IMR-90 (cell line): ENCODE measurements at regions not wholly inside any gene's neighbourhood (a gene's known extent, or its start where the extent isn't known, plus 50 kb on each side); places are given as distances from the start of the nearest gene placed in this dataset.

Experiments
- ATAC-seq: fragments of 200-7000 bp; cut with Tn5 transposase; 2 replicates; pipeline ENCODE4 v1.9.1; 2020; ENCODE audit warnings: low read depth, mild to moderate bottlenecking, moderate library complexity
- BruUV-seq: library from RNA; stranded (reverse); fragments of 400-500 nt; replicated peaks from 2 replicates; lab custom pipeline; 2021; lab: Mats Ljungman, UMichigan
- CTCF ChIA-PET: fragments of 300-600 bp; formaldehyde crosslinking; extraction: SDS; loops from one replicate; lab custom pipeline; 2021; ENCODE audit warnings: antibody characterized with exemption; lab: Yijun Ruan, JAX
- POLR2A ChIA-PET: fragments of 300-600 bp; sonication (Branson Sonifier 250); formaldehyde crosslinking; loops from one replicate; lab custom pipeline; 2022; ENCODE audit warnings: antibody characterized with exemption; ENCODE audit not compliant: unreplicated experiment; lab: Charles Lee
- DNase-seq: peaks from one replicate; pipeline ENCODE4 v3.0.0; 2013
- H2AFZ ChIP-seq: replicated peaks from 2 replicates; pipeline ENCODE3; 2013; ENCODE audit warnings: low read length, mild to moderate bottlenecking; ENCODE audit not compliant: poor library complexity
- H2AK5ac ChIP-seq: 2 replicates; pipeline ENCODE4 v1.6.1; 2013; ENCODE audit warnings: low read depth, low read length, inconsistent platforms
- H2AK9ac ChIP-seq: replicated peaks from 2 replicates; pipeline ENCODE3; 2013; ENCODE audit warnings: mild to moderate bottlenecking, low read depth, low read length, moderate library complexity; ENCODE audit not compliant: poor library complexity
- H2BK120ac ChIP-seq: 2 replicates; pipeline ENCODE4 v1.6.1; 2013; ENCODE audit warnings: low read depth, low read length, inconsistent platforms
- H2BK15ac ChIP-seq: 3 replicates; pipeline ENCODE4 v1.6.1; 2013; ENCODE audit warnings: low read depth, low read length, inconsistent platforms
- H2BK20ac ChIP-seq: 2 replicates; pipeline ENCODE4 v1.6.1; 2013; ENCODE audit warnings: low read depth, mild to moderate bottlenecking, inconsistent platforms, low read length, moderate library complexity
- H2BK5ac ChIP-seq: 2 replicates; pipeline ENCODE4 v1.6.1; 2013; ENCODE audit warnings: mild to moderate bottlenecking, low read depth, low read length, inconsistent platforms; ENCODE audit not compliant: poor library complexity, severe bottlenecking
- H3K14ac ChIP-seq: replicated peaks from 2 replicates; pipeline ENCODE4 v1.6.1; 2013; ENCODE audit warnings: low read depth, low read length, inconsistent platforms
- H3K18ac ChIP-seq: 2 replicates; pipeline ENCODE4 v1.6.1; 2013; ENCODE audit warnings: low read depth, low read length, control low read depth
- H3K23ac ChIP-seq: 2 replicates; pipeline ENCODE4 v1.6.1; 2013; ENCODE audit warnings: low read depth, low read length, inconsistent platforms
- H3K27ac ChIP-seq: 2 replicates; pipeline ENCODE4 v1.5.1; 2013; ENCODE audit warnings: mild to moderate bottlenecking, control low read depth, low read length; ENCODE audit not compliant: insufficient read depth
- H3K27me3 ChIP-seq: 2 replicates; pipeline ENCODE4 v1.6.1; 2013; ENCODE audit warnings: low read length; ENCODE audit not compliant: control insufficient read depth, insufficient read depth
- H3K36me3 ChIP-seq: 2 replicates; pipeline ENCODE4 v1.6.1; 2013; ENCODE audit warnings: low read length, mixed read lengths; ENCODE audit not compliant: control insufficient read depth, insufficient read depth
- H3K4ac ChIP-seq: 2 replicates; pipeline ENCODE4 v1.6.1; 2013; ENCODE audit warnings: low read depth, low read length, inconsistent platforms
- H3K4me1 ChIP-seq: 2 replicates; pipeline ENCODE4 v1.6.1; 2013; ENCODE audit warnings: low read length, mixed read lengths; ENCODE audit not compliant: control insufficient read depth, insufficient read depth
- H3K4me2 ChIP-seq: 2 replicates; pipeline ENCODE4 v1.6.1; 2013; ENCODE audit warnings: low read depth, mild to moderate bottlenecking, control low read depth, low read length, moderate library complexity
- H3K4me3 ChIP-seq: 2 replicates; pipeline ENCODE4 v1.5.1; 2013; ENCODE audit warnings: low read depth, mild to moderate bottlenecking, control low read depth, low read length, moderate library complexity; ENCODE audit not compliant: insufficient read depth
- H3K56ac ChIP-seq: 2 replicates; pipeline ENCODE4 v1.6.1; 2013; ENCODE audit warnings: low read length, inconsistent platforms; ENCODE audit not compliant: insufficient read depth; ENCODE audit errors: extremely low read depth
- H3K79me1 ChIP-seq, 2 experiments: 2 replicates each; pipeline ENCODE4 v1.6.1; 2013; ENCODE audit warnings: low read length in 2 of 2, inconsistent platforms in 1 of 2, low read depth in 1 of 2
- H3K9ac ChIP-seq: 2 replicates; pipeline ENCODE4 v1.6.1; 2013; ENCODE audit warnings: low read depth, low read length, control low read depth
- H3K9me1 ChIP-seq: 2 replicates; pipeline ENCODE4 v1.6.1; 2013; ENCODE audit warnings: low read length, inconsistent platforms; ENCODE audit not compliant: insufficient read depth
- H3K9me3 ChIP-seq: 2 replicates; pipeline ENCODE4 v1.6.1; 2013; ENCODE audit warnings: low read length; ENCODE audit not compliant: control insufficient read depth, insufficient read depth
- H4K20me1 ChIP-seq: 2 replicates; pipeline ENCODE4 v1.6.1; 2013; ENCODE audit warnings: low read length, inconsistent platforms; ENCODE audit not compliant: insufficient read depth
- H4K5ac ChIP-seq: 2 replicates; pipeline ENCODE4 v1.6.1; 2013; ENCODE audit warnings: mild to moderate bottlenecking, low read depth, low read length, control low read depth
- H4K8ac ChIP-seq, 2 experiments: 2 replicates each; pipeline ENCODE4 v1.6.1; 2013; ENCODE audit warnings: low read depth in 2 of 2, low read length in 2 of 2, control low read depth in 1 of 2, inconsistent platforms in 1 of 2
- H4K91ac ChIP-seq: 2 replicates; pipeline ENCODE4 v1.6.1; 2013; ENCODE audit warnings: low read depth, low read length, inconsistent platforms; ENCODE audit not compliant: insufficient read depth
- BHLHE40 ChIP-seq: fragments of 150-350 bp; IDR thresholded peaks from 2 replicates; pipeline ENCODE4 v1.6.1; 2016; ENCODE audit warnings: mild to moderate bottlenecking, low read depth, low read length
- CEBPB ChIP-seq: IDR thresholded peaks from 2 replicates; pipeline ENCODE4 v1.6.1; 2012; ENCODE audit warnings: low read depth, low read length, improper control_type of control experiment
- CHD1 ChIP-seq: IDR thresholded peaks from 2 replicates; pipeline ENCODE4 v1.6.1; 2012; ENCODE audit warnings: low read depth, low read length, improper control_type of control experiment
- ELK1 ChIP-seq: fragments of 150-350 bp; IDR thresholded peaks from 2 replicates; pipeline ENCODE4 v1.6.1; 2016; ENCODE audit warnings: low read depth, mild to moderate bottlenecking, low read length, moderate library complexity, borderline replicate concordance
- FOS ChIP-seq: fragments of 150-350 bp; IDR thresholded peaks from 2 replicates; pipeline ENCODE4 v1.6.1; 2016; ENCODE audit warnings: low read depth, low read length
- MAFK ChIP-seq: IDR thresholded peaks from 2 replicates; pipeline ENCODE4 v1.6.1; 2012; ENCODE audit warnings: low read depth, low read length, improper control_type of control experiment
- MAZ ChIP-seq: IDR thresholded peaks from 2 replicates; pipeline ENCODE4 v1.6.1; 2012; ENCODE audit warnings: low read depth, mild to moderate bottlenecking, low read length, improper control_type of control experiment, moderate library complexity, borderline replicate concordance
- MXI1 ChIP-seq: IDR thresholded peaks from 2 replicates; pipeline ENCODE4 v1.6.1; 2012; ENCODE audit warnings: low read depth, mild to moderate bottlenecking, low read length, moderate library complexity, borderline replicate concordance
- NFE2L2 ChIP-seq: fragments of 150-350 bp; IDR thresholded peaks from 2 replicates; pipeline ENCODE4 v1.6.1; 2016; ENCODE audit warnings: low read depth, mild to moderate bottlenecking, low read length
- POLR2A ChIP-seq: IDR thresholded peaks from 2 replicates; pipeline ENCODE4 v1.6.1; 2012; ENCODE audit warnings: mild to moderate bottlenecking, low read depth, low read length
- RAD21 ChIP-seq: IDR thresholded peaks from 2 replicates; pipeline ENCODE4 v1.6.1; 2012; ENCODE audit warnings: low read length, improper control_type of control experiment
- RCOR1 ChIP-seq: IDR thresholded peaks from 2 replicates; pipeline ENCODE4 v1.6.1; 2012; ENCODE audit warnings: mild to moderate bottlenecking, low read length, improper control_type of control experiment; ENCODE audit not compliant: insufficient replicate concordance
- RFX5 ChIP-seq: IDR thresholded peaks from 2 replicates; pipeline ENCODE4 v1.8.0; 2012; ENCODE audit warnings: low read depth, mild to moderate bottlenecking, low read length, moderate library complexity
- SMC3 ChIP-seq: fragments of 150-350 bp; IDR thresholded peaks from 2 replicates; pipeline ENCODE4 v1.6.1; 2016; ENCODE audit warnings: low read depth, mild to moderate bottlenecking, antibody characterized with exemption, low read length, moderate library complexity
- USF2 ChIP-seq: fragments of 150-350 bp; IDR thresholded peaks from 2 replicates; pipeline ENCODE4 v1.6.1; 2017; ENCODE audit warnings: mild to moderate bottlenecking, antibody characterized with exemption, low read length, low read depth
- WGBS, 2 experiments: methylation state at CpG; one replicate each; pipeline versions ENCODE4 v1.1.5 to v1.1.7; 2013; ENCODE audit warnings: missing lambda C conversion rate in 2 of 2; ENCODE audit not compliant: insufficient read length in 1 of 2; ENCODE audit errors: extremely low coverage in 2 of 2; 5-methylcytosine and 5-hydroxymethylcytosine counted together
- dilution Hi-C: fragments of 300-500 bp; cut with HindIII; formaldehyde crosslinking; loops from one replicate; pipeline ENCODE4 v1.14.3; 2018; ENCODE audit warnings: low sequenced_read_pairs; ENCODE audit not compliant: unreplicated experiment
- in situ Hi-C: fragments of 300-500 bp; cut with MboI; formaldehyde crosslinking; loops from 3 replicates; pipeline ENCODE4 v1.14.3; 2019; ENCODE audit warnings: low sequenced_read_pairs, inconsistent platforms, mixed read lengths
- intact Hi-C: fragments of 100-400 bp; cut with micrococcal nuclease; formaldehyde crosslinking; loops from 2 replicates; pipeline ENCODE4 v1.10.0; 2022

- no peaks in the 10 kb centered on the region for H3K4me1 ChIP-seq
- H3K14ac ChIP-seq: no peak overlapping the region
- no peak overlapping the region for H3K18ac ChIP-seq
- H4K5ac ChIP-seq: no peak overlapping the region
- H3K27ac ChIP-seq: no peak overlapping the region
- no TSS peak for BruUV-seq
- POLR2A ChIA-PET: no interaction called here
- H3K79me1 ChIP-seq: no peaks in the 10 kb centered on the region
- no peak overlapping the region for H3K9ac ChIP-seq
- DNase-seq (no peak), ATAC-seq (no peak)
- in situ Hi-C loops (no loop called here), intact Hi-C loops (no loop called here), dilution Hi-C loops (no loop called here)
- H3K4ac ChIP-seq: no peak overlapping the region
- H3K56ac ChIP-seq: no peak overlapping the region
- H3K4me2 ChIP-seq: no peak overlapping the region
- H4K20me1 ChIP-seq: no peaks in the 10 kb centered on the region
- no peak overlapping the region for H2AK9ac ChIP-seq
- TF ChIP-seq BHLHE40 (no peak), NFE2L2 (no peak), ELK1 (no peak), CEBPB (no peak), USF2 (no peak), RAD21 (no peak), CHD1 (no peak), POLR2A (no peak), MAFK (no peak), MAZ (no peak), FOS (no peak), SMC3 (no peak), MXI1 (no peak), RCOR1 (no peak), RFX5 (no peak)
- CTCF ChIA-PET: interaction anchor here (0.6 kb wide), 2 partner anchors 50 to 773 kb away, joined by 3 read pairs; no protein-coding TSS in a partner anchor
- H3K27me3 ChIP-seq: peaks cover 4% of the 10 kb centered on the region; the same call in 1 of the 2 replicates
- H4K91ac ChIP-seq: no peak overlapping the region
- no peaks in the 10 kb centered on the region for H3K36me3 ChIP-seq
- no peak overlapping the region for H2AFZ ChIP-seq
- H2AK5ac ChIP-seq: no peak overlapping the region
- H2BK5ac ChIP-seq: no peak overlapping the region
- WGBS, 2 experiments: 75% methylated on average over 4 of the region's 7 CpGs; no CpG with 5 or more reads in 1 of the 2 experiments
- no peak overlapping the region for H3K23ac ChIP-seq
- no peak overlapping the region for H4K8ac ChIP-seq
- H2BK20ac ChIP-seq: no peak overlapping the region
- H3K4me3 ChIP-seq: no peak overlapping the region
- no peaks in the 10 kb centered on the region for H3K9me1 ChIP-seq
- H2BK120ac ChIP-seq: no peak overlapping the region
- no peak overlapping the region for H2BK15ac ChIP-seq
- H3K9me3 ChIP-seq: no peaks in the 10 kb centered on the region
Observed at GRCh38 chr4:15254236-15254880, 173.5 kb upstream of the C1QTNF7 start.
